OCI-LY7 (cell line): ENCODE measurements at regions not wholly inside any gene's neighbourhood (a gene's known extent, or its start where the extent isn't known, plus 50 kb on each side); places are given as distances from the start of the nearest gene placed in this dataset.

Experiments
- BruUV-seq: library from RNA; stranded (reverse); fragments of 400-500 nt; replicated peaks from 2 replicates; lab custom pipeline; 2021; lab: Mats Ljungman, UMichigan
- CTCF ChIA-PET: fragments of 300-600 bp; sonication (Branson Sonifier 250); formaldehyde crosslinking; loops from one replicate; lab custom pipeline; 2022; ENCODE audit warnings: antibody characterized with exemption; ENCODE audit not compliant: unreplicated experiment; lab: Charles Lee
- POLR2A ChIA-PET: fragments of 300-600 bp; sonication (Branson Sonifier 250); formaldehyde crosslinking; loops from one replicate; lab custom pipeline; 2022; ENCODE audit warnings: antibody characterized with exemption; lab: Charles Lee
- DNase-seq: peaks from one replicate; pipeline ENCODE4 v3.0.0-alpha.2; 2015; ENCODE audit warnings: low spot score
- H2AFZ ChIP-seq: fragments of 200-600 bp; sonication (generic), shearing (Covaris generic); 2 replicates; pipeline ENCODE4 v1.6.1; 2014; ENCODE audit warnings: mild to moderate bottlenecking, antibody characterized with exemption, low read length, moderate library complexity
- H3K27ac ChIP-seq: fragments of 200-600 bp; sonication (generic); 2 replicates; pipeline ENCODE4 v1.5.1; 2014; ENCODE audit warnings: mixed run types, low read depth, mild to moderate bottlenecking, moderate library complexity, low read length, inconsistent platforms; ENCODE audit not compliant: poor library complexity, severe bottlenecking
- H3K36me3 ChIP-seq: fragments of 200-600 bp; sonication (generic); 2 replicates; pipeline ENCODE4 v1.6.1; 2014; ENCODE audit warnings: mild to moderate bottlenecking, antibody characterized with exemption, low read length, moderate library complexity, mixed read lengths; ENCODE audit not compliant: insufficient read depth
- H3K4me1 ChIP-seq: fragments of 200-600 bp; sonication (generic); 2 replicates; pipeline ENCODE4 v1.5.1; 2014; ENCODE audit warnings: mild to moderate bottlenecking, low read length; ENCODE audit not compliant: insufficient read depth, poor library complexity, severe bottlenecking
- H3K4me2 ChIP-seq: fragments of 200-600 bp; sonication (generic); 2 replicates; pipeline ENCODE4 v1.6.1; 2014; ENCODE audit warnings: mild to moderate bottlenecking, low read length
- H3K4me3 ChIP-seq: fragments of 200-600 bp; sonication (generic); 2 replicates; pipeline ENCODE4 v1.5.1; 2014; ENCODE audit warnings: mild to moderate bottlenecking, low read depth, low read length; ENCODE audit not compliant: poor library complexity, severe bottlenecking
- H3K79me2 ChIP-seq: fragments of 200-600 bp; sonication (generic); 2 replicates; pipeline ENCODE4 v1.6.1; 2016; ENCODE audit warnings: low read depth, mild to moderate bottlenecking, low read length, moderate library complexity, mixed read lengths; ENCODE audit not compliant: insufficient read depth
- H3K9me2 ChIP-seq: fragments of 200-600 bp; sonication (generic); 2 replicates; pipeline ENCODE4 v1.6.1; 2016; ENCODE audit warnings: mild to moderate bottlenecking, low read length, mixed read lengths; ENCODE audit not compliant: insufficient read depth
- H3K9me3 ChIP-seq: fragments of 200-600 bp; sonication (generic); 2 replicates; pipeline ENCODE4 v1.6.1; 2014; ENCODE audit warnings: mild to moderate bottlenecking, mixed run types, low read length, mixed read lengths
- H4K20me1 ChIP-seq: fragments of 200-600 bp; sonication (generic); 2 replicates; pipeline ENCODE4 v1.6.1; 2014; ENCODE audit warnings: mild to moderate bottlenecking, antibody characterized with exemption, low read length, moderate library complexity, mixed read lengths; ENCODE audit not compliant: insufficient read depth
- EZH2phosphoT487 ChIP-seq: fragments of 200-600 bp; sonication (generic); IDR thresholded peaks from 2 replicates; pipeline ENCODE4 v1.6.1; 2018; ENCODE audit warnings: low read depth, borderline replicate concordance, mild to moderate bottlenecking, mixed run types, antibody characterized with exemption, low read length, moderate library complexity, mixed read lengths
- intact Hi-C: fragments of 100-400 bp; cut with micrococcal nuclease; formaldehyde crosslinking; loops from one replicate; pipeline ENCODE4 v1.10.0; 2022; ENCODE audit not compliant: unreplicated experiment
- TF ChIP-seq, protein P1 (sequence below): fragments of 200-600 bp; sonication (generic); conservative IDR thresholded peaks from 2 replicates; pipeline ENCODE4 v1.5.1; 2014; ENCODE audit warnings: mild to moderate bottlenecking, antibody characterized with exemption, low read length, moderate library complexity, mixed read lengths

GRCh38 chr16:76797457-76797856 lies 393.5 kb upstream of the MON1B start:
- Histone ChIP-seq H3K27ac (no peak overlapping the region), H2AFZ (no peak overlapping the region), H3K4me2 (no peak overlapping the region), H3K9me3 (no peaks in the 10 kb centered on the region), H3K4me3 (no peak overlapping the region), H4K20me1 (no peaks in the 10 kb centered on the region), H3K79me2 (no peaks in the 10 kb centered on the region), H3K4me1 (no peaks in the 10 kb centered on the region), H3K9me2 (no peaks in the 10 kb centered on the region), H3K36me3 (no peaks in the 10 kb centered on the region)
- TF ChIP-seq, protein P1, sequence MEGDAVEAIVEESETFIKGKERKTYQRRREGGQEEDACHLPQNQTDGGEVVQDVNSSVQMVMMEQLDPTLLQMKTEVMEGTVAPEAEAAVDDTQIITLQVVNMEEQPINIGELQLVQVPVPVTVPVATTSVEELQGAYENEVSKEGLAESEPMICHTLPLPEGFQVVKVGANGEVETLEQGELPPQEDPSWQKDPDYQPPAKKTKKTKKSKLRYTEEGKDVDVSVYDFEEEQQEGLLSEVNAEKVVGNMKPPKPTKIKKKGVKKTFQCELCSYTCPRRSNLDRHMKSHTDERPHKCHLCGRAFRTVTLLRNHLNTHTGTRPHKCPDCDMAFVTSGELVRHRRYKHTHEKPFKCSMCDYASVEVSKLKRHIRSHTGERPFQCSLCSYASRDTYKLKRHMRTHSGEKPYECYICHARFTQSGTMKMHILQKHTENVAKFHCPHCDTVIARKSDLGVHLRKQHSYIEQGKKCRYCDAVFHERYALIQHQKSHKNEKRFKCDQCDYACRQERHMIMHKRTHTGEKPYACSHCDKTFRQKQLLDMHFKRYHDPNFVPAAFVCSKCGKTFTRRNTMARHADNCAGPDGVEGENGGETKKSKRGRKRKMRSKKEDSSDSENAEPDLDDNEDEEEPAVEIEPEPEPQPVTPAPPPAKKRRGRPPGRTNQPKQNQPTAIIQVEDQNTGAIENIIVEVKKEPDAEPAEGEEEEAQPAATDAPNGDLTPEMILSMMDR = no peak
- TF ChIP-seq EZH2phosphoT487 = no peak
- ChIA-PET POLR2A (interaction anchor here (0.7 to 1.1 kb wide), 2 partner anchors 56 to 104 kb away, joined by 3 read pairs; no protein-coding TSS in a partner anchor), CTCF (no interaction called here)
- no TSS peak for BruUV-seq
- intact Hi-C loops = no loop called here
- no peak for DNase-seq

GRCh38 chr16:76800196-76800595 lies 390.8 kb upstream of the MON1B start:
- intact Hi-C loops = no loop called here
- CTCF ChIA-PET = no interaction called here
- Histone ChIP-seq H3K36me3 (no peaks in the 10 kb centered on the region), H3K9me2 (no peaks in the 10 kb centered on the region), H3K4me2 (no peak overlapping the region), H3K79me2 (no peaks in the 10 kb centered on the region), H2AFZ (no peak overlapping the region), H3K4me3 (no peak overlapping the region), H3K27ac (no peak overlapping the region), H4K20me1 (no peaks in the 10 kb centered on the region), H3K9me3 (no peaks in the 10 kb centered on the region), H3K4me1 (no peaks in the 10 kb centered on the region)
- TF ChIP-seq EZH2phosphoT487 = no peak
- TF ChIP-seq, protein P1 = no peak
- no TSS peak for BruUV-seq
- DNase-seq = no peak
- POLR2A ChIA-PET = no interaction called here

GRCh38 chr16:76801357-76801756 lies 389.6 kb upstream of the MON1B start:
- no peaks in the 10 kb centered on the region for H3K9me3 ChIP-seq
- H3K9me2 ChIP-seq = no peaks in the 10 kb centered on the region
- CTCF ChIA-PET = no interaction called here

More at GRCh38 chr16:76801357-76801756, 389.6 kb upstream of the MON1B start:
- H3K79me2 ChIP-seq = no peaks in the 10 kb centered on the region
- no peaks in the 10 kb centered on the region for H3K4me1 ChIP-seq
- TF ChIP-seq EZH2phosphoT487 = no peak
- TF ChIP-seq, protein P1 = no peak
- intact Hi-C loops = no loop called here
- POLR2A ChIA-PET = interaction anchor here (0.6 to 0.7 kb wide), 2 partner anchors 13 to 232 kb away, joined by 3 read pairs; no protein-coding TSS in a partner anchor
- no peak for DNase-seq
- H3K27ac ChIP-seq = no peak overlapping the region
- BruUV-seq = no TSS peak
- H2AFZ ChIP-seq = no peak overlapping the region
- no peak overlapping the region for H3K4me2 ChIP-seq
- H3K4me3 ChIP-seq = no peak overlapping the region
- H4K20me1 ChIP-seq = no peaks in the 10 kb centered on the region
- H3K36me3 ChIP-seq = no peaks in the 10 kb centered on the region
